Dedifferentiated amniotic fluid mesenchymal stem cell (primary cell): ENCODE measurements at regions not wholly inside any gene's neighbourhood (a gene's known extent, or its start where the extent isn't known, plus 50 kb on each side); places are given as distances from the start of the nearest gene placed in this dataset.
"Not testable (repeated sequence)": the region's sequence is repeated elsewhere in the genome, so short reads cannot be mapped to it uniquely, and the experiment has no call there.

Experiments
- DNase-seq: peaks from one replicate; pipeline ENCODE4 v3.0.0-alpha.2; 2016; ENCODE audit errors: extremely low spot score

DNA sequence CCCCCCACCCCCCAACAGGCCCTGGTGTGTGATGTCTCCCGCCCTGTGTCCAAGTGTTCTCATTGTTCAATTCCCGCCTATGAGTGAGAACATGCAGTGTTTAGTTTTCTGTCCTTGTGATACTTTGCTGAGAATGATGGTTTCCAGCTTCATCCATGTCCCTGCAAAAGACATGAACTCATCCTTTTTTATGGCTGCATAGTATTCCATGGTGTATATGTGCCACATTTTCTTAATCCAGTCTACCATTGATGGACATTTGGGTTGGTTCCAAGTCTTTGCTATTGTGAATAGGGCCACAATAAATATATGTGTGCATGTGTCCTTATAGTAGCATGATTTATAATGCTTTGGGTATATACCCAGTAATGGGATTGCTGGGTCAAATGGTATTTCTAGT is 54.0 kb downstream of the ZCCHC13 start:
- not testable (repeated sequence) for DNase-seq

DNA sequence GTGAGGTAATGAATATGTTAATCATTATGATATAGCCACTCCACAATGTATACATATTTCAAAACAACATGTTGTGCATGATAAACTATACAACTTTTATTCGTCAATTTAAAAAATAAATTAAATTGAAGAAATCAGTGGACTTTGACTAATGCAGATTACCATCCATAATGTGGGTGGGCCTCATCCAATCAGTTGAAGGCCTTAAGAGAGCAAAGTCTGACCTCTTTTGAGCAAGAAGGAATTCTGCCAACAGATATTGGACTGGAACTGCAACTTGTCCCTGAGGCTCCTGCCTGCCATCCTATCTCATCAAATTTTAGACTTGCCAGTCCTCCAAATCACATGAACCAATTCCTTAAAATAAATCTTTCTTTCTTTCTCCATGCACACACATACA is 57.4 kb upstream of the SLC16A2 start:
- no peak for DNase-seq

DNA sequence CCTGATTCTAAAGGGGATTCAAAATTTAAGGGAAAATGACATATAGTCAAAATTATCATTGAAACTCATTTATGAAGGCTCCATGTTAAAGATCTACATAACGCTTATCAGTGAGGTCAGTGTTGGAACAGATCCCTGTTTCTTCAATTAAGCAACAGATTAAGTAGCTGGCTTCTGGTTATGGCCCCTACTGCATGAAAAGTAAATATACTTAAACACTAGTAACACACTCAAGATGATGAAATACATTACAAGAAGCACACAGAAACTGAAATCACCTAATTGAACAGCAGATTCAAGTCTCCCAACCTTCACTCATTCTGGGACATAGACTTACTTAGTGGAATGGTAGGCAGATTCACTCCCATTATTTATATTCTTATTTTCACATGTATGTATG is 51.6 kb upstream of the SLC16A2 start:
- DNase-seq = no peak

DNA sequence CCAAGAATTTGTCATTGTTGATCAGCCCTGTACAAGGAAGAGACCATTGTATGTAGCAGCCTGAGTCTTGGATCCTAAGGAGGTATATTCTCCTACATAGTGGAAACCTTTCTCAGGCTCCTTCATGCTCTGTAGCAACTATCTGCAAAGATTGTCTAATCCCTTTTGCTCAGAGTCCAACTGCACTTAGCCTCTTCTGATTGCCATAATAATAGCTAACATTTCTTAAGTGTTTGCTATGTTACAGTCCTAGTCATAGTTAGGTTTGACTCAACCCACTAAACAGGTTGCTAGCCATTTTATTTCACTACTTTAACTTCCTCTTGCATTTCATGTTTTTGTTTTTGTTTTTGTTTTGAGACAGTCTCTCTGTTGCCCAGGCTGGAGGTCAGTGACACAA is 50.8 kb upstream of the SLC16A2 start:
- no peak for DNase-seq

DNA sequence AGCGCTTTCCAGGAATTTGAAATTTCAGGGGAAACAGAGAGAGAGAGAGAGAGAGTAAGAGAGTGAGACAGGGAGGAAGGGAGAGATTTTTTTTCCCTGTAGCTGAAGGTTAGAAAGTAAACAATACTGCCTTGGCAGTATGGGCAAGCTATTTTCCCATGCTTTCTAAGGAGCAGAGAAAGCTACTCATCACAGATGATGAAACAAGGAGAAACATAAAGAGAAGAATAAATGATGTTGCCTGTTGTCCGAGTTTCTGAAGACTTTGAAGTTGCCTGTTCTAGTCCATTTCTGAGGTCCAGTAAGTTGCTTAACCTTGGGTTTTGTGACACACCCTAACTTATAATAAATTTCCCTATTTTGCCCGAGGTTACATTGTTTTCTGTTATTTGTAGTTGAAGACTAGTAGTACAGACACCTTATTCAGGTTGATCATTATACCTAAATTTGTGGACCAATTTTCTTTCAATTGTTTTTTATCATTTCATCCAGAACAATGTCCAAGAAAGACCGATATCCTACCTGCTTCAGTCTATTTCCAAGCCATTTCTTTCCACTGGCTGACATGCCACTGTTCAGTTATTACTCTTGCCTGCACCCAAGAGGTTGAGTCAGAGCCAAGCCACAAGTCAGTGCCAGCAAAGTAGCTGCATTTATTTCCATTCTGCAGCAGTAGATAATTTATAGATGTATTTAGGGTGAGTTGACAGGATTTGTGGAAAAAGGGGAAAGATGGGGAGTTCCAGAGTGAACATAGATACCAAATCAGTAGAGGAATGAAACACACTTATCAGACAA is 49.7 kb upstream of the SLC16A2 start:
- DNase-seq = peak; percentile 27
